Astrocyte (in vitro differentiated cells and primary cell): ENCODE measurements at regions not wholly inside any gene's neighbourhood (a gene's known extent, or its start where the extent isn't known, plus 50 kb on each side); places are given as distances from the start of the nearest gene placed in this dataset.

ENCODE experiments used
- DNase-seq: peaks from one replicate; pipeline ENCODE4 v3.0.0-alpha.2; 2010; ENCODE audit warnings: low read depth
- FAIRE-seq: peaks from 2 replicates; lab custom pipeline; 2011; peaks lifted over from hg19 to GRCh38; lab: Jason Lieb, UNC
- H2AFZ ChIP-seq: 2 replicates; pipeline ENCODE4 v1.6.0; 2012; ENCODE audit warnings: low read depth, low read length, inconsistent platforms
- H3K27ac ChIP-seq: 2 replicates; pipeline ENCODE4 v1.5.1; 2011; ENCODE audit warnings: low read depth, low read length, inconsistent platforms
- H3K27me3 ChIP-seq: 2 replicates; pipeline ENCODE4 v1.6.0; 2011; ENCODE audit warnings: low read length, inconsistent platforms; ENCODE audit not compliant: insufficient read depth
- H3K36me3 ChIP-seq: 2 replicates; pipeline ENCODE4 v1.5.1; 2011; ENCODE audit warnings: low read length, inconsistent platforms; ENCODE audit not compliant: insufficient read depth
- H3K4me1 ChIP-seq: 2 replicates; pipeline ENCODE4 v1.5.1; 2011; ENCODE audit warnings: low read length, inconsistent platforms; ENCODE audit not compliant: insufficient read depth
- H3K4me2 ChIP-seq: 2 replicates; pipeline ENCODE4 v1.6.0; 2012; ENCODE audit warnings: low read length, inconsistent platforms
- H3K4me3 ChIP-seq: 2 replicates; pipeline ENCODE4 v1.5.1; 2011; ENCODE audit warnings: low read depth, mild to moderate bottlenecking, low read length, inconsistent platforms; ENCODE audit not compliant: insufficient read depth
- H3K79me2 ChIP-seq: 2 replicates; pipeline ENCODE4 v1.6.0; 2012; ENCODE audit warnings: mild to moderate bottlenecking, low read length, inconsistent platforms; ENCODE audit not compliant: insufficient read depth
- H3K9ac ChIP-seq: 2 replicates; pipeline ENCODE4 v1.6.0; 2012; ENCODE audit warnings: mild to moderate bottlenecking, low read length, inconsistent platforms
- H3K9me3 ChIP-seq: 2 replicates; pipeline ENCODE4 v1.5.1; 2012; ENCODE audit warnings: low read depth, mild to moderate bottlenecking, low read length, inconsistent platforms; ENCODE audit not compliant: insufficient read depth
- H4K20me1 ChIP-seq: 2 replicates; pipeline ENCODE4 v1.6.0; 2012; ENCODE audit warnings: low read length, inconsistent platforms; ENCODE audit not compliant: insufficient read depth
- H3K27ac Mint-ChIP-seq: one replicate; pipeline ENCODE4 v1.8.0; 2021; ENCODE audit warnings: mild to moderate bottlenecking, mixed read lengths; ENCODE audit not compliant: unreplicated experiment
- H3K27me3 Mint-ChIP-seq: one replicate; pipeline ENCODE4 v1.8.0; 2021; ENCODE audit warnings: low read depth, mixed read lengths; ENCODE audit not compliant: unreplicated experiment
- H3K36me3 Mint-ChIP-seq: one replicate; pipeline ENCODE4 v1.8.0; 2021; ENCODE audit warnings: low read depth, mixed read lengths; ENCODE audit not compliant: unreplicated experiment
- H3K4me1 Mint-ChIP-seq: one replicate; pipeline ENCODE4 v1.8.0; 2021; ENCODE audit warnings: low read depth, mixed read lengths; ENCODE audit not compliant: unreplicated experiment
- H3K4me3 Mint-ChIP-seq: one replicate; pipeline ENCODE4 v1.8.0; 2021; ENCODE audit warnings: mild to moderate bottlenecking, moderate library complexity, mixed read lengths; ENCODE audit not compliant: unreplicated experiment
- H3K9me3 Mint-ChIP-seq: one replicate; pipeline ENCODE4 v1.8.0; 2021; ENCODE audit warnings: mild to moderate bottlenecking, mixed read lengths; ENCODE audit not compliant: unreplicated experiment
- CTCF ChIP-seq: IDR thresholded peaks from 2 replicates; pipeline ENCODE4 v1.5.1; 2011; ENCODE audit warnings: low read depth, mild to moderate bottlenecking, inconsistent platforms, low read length, moderate library complexity; ENCODE audit not compliant: insufficient read depth
- EZH2 ChIP-seq: IDR thresholded peaks from 2 replicates; pipeline ENCODE4 v1.6.1; 2012; ENCODE audit warnings: mild to moderate bottlenecking, low read length, inconsistent platforms; ENCODE audit not compliant: insufficient read depth

DNA sequence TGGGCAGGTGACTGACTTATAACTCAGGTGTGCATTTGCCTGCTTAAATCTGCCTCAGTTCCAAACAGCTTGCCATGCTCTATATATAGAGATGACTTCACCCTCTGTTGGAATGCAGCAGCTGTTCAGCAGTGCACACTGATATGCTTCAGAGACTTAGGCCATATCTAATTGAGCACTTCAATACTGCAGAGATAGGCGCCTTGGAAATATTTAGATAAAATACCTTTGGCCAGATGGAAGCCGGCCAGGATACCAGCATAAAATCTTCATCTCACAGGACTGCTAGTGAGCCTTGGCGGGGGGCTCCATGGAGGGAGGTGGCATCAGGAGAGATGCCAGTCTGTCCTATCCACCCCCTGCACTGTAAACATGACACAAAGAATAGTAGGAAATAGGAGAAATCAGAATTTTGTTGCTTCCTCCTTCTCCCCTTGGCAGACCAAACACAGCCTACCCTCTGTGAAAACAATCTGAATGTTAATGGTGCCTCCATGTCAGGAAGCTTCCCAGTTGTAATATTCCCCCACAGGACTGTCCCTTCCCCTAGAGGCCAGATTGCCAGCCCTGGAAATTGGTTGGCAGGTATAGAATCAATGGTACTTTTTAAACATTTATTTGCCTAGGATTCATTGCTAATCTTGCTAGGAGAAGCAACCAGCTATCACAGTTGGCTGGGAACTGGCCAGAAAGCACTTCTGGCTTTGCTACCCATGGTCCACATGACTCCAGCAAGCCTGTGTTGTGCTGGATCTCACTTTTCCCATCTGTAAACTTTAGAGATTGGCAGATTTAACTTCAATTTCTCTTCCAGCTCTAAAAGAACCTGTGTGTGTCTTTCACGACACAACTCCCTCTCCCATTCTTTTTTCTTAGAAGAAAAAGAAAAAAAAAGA is 215.5 kb upstream of the KCNMB2 start:
- Histone ChIP-seq H2AFZ (no peak overlapping the region), H3K4me2 (no peak overlapping the region), H3K4me3 (no peak overlapping the region), H3K9ac (no peak overlapping the region), H3K27ac (no peak overlapping the region), H3K4me1 (peaks cover 10% of the 10 kb centered on the region), H4K20me1 (no peaks in the 10 kb centered on the region), H3K79me2 (no peaks in the 10 kb centered on the region), H3K9me3 (no peaks in the 10 kb centered on the region), H3K36me3 (no peaks in the 10 kb centered on the region), H3K27me3 (no peaks in the 10 kb centered on the region)
- DNase-seq (peak; percentile 82), FAIRE-seq (no peak)
- Mint-ChIP-seq H3K4me1 (peaks cover 18% of the 10 kb centered on the region), H3K27ac (peak overlapping the region; percentile 82), H3K36me3 (no peaks in the 10 kb centered on the region), H3K4me3 (no peak overlapping the region), H3K9me3 (no peaks in the 10 kb centered on the region), H3K27me3 (no peaks in the 10 kb centered on the region)
- TF ChIP-seq CTCF (no peak), EZH2 (no peak)

DNA sequence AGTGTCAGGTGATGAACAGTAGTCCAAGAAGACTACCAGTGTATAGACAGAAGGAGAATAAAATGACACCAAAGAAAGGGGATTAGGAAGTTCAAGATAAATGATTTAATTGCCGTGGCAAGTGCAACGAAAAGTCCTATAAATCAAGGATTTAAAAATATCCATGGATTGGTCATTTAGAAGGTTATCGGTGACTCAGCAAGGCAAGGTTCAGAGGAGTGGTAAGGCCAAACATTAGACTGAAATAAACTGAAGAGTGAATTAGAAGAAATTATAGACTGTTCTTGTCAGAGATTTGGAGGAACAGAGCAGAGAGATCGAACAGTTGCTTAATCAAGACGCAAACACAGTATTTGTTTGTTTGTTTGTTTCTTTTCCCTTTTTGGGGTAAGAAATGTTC is 211.9 kb upstream of the KCNMB2 start:
- no peak overlapping the region for H2AFZ ChIP-seq
- FAIRE-seq (no peak), DNase-seq (no peak)
- H4K20me1 ChIP-seq, result no peaks in the 10 kb centered on the region
- no peaks in the 10 kb centered on the region for H3K27me3 Mint-ChIP-seq
- peaks cover 10% of the 10 kb centered on the region for H3K4me1 ChIP-seq
- H3K9ac ChIP-seq, result no peak overlapping the region
- H3K36me3 Mint-ChIP-seq, result no peaks in the 10 kb centered on the region
- no peak overlapping the region for H3K27ac Mint-ChIP-seq
- no peak overlapping the region for H3K4me3 ChIP-seq
- H3K4me1 Mint-ChIP-seq, result peaks cover 18% of the 10 kb centered on the region
- H3K36me3 ChIP-seq, result no peaks in the 10 kb centered on the region
- H3K9me3 Mint-ChIP-seq, result no peaks in the 10 kb centered on the region
- H3K4me2 ChIP-seq, result no peak overlapping the region
- no peaks in the 10 kb centered on the region for H3K27me3 ChIP-seq
- no peak for TF ChIP-seq CTCF
- no peak for TF ChIP-seq EZH2
- no peaks in the 10 kb centered on the region for H3K79me2 ChIP-seq
- H3K4me3 Mint-ChIP-seq, result no peak overlapping the region
- H3K9me3 ChIP-seq, result no peaks in the 10 kb centered on the region
- H3K27ac ChIP-seq, result no peak overlapping the region

DNA sequence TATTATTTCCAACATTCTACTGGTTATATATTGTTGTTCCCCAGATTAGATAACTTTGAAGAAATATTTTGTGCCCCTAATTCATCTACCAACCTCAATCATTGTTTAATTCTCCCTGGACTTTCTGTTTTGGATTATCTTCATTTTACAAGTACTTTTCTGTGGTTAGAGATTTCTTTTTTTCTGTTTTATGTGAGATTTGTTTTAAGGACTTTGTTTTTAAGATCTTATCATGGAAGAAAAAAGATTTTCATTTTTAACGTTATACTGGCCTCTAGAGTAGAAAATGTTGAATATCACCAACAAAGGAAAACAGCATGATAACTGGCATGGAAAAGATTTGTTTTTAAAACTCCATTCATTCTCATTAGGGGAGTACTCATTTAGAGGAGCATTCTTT is 210.9 kb upstream of the KCNMB2 start:
- H3K27ac ChIP-seq, result no peak overlapping the region
- peaks cover 10% of the 10 kb centered on the region for H3K4me1 Mint-ChIP-seq
- peaks cover 7% of the 10 kb centered on the region for H3K4me1 ChIP-seq
- DNase-seq (peak; percentile 68), FAIRE-seq (no peak)
- TF ChIP-seq CTCF (peak; percentile 38), EZH2 (no peak)
- no peak overlapping the region for H3K4me3 Mint-ChIP-seq
- H3K36me3 Mint-ChIP-seq, result no peaks in the 10 kb centered on the region
- no peaks in the 10 kb centered on the region for H3K27me3 Mint-ChIP-seq
- H3K36me3 ChIP-seq, result no peaks in the 10 kb centered on the region
- no peaks in the 10 kb centered on the region for H3K27me3 ChIP-seq
- H3K9me3 Mint-ChIP-seq, result no peaks in the 10 kb centered on the region
- H3K4me2 ChIP-seq, result no peak overlapping the region
- H3K79me2 ChIP-seq, result no peaks in the 10 kb centered on the region
- H2AFZ ChIP-seq, result no peak overlapping the region
- H4K20me1 ChIP-seq, result no peaks in the 10 kb centered on the region
- H3K27ac Mint-ChIP-seq, result no peak overlapping the region
- no peak overlapping the region for H3K4me3 ChIP-seq
- H3K9me3 ChIP-seq, result no peaks in the 10 kb centered on the region
- no peak overlapping the region for H3K9ac ChIP-seq
